ENCODE measurements at regions not wholly inside any gene's neighbourhood (a gene's known extent, or its start where the extent isn't known, plus 50 kb on each side); places are given as distances from the start of the nearest gene placed in this dataset.

DNA sequence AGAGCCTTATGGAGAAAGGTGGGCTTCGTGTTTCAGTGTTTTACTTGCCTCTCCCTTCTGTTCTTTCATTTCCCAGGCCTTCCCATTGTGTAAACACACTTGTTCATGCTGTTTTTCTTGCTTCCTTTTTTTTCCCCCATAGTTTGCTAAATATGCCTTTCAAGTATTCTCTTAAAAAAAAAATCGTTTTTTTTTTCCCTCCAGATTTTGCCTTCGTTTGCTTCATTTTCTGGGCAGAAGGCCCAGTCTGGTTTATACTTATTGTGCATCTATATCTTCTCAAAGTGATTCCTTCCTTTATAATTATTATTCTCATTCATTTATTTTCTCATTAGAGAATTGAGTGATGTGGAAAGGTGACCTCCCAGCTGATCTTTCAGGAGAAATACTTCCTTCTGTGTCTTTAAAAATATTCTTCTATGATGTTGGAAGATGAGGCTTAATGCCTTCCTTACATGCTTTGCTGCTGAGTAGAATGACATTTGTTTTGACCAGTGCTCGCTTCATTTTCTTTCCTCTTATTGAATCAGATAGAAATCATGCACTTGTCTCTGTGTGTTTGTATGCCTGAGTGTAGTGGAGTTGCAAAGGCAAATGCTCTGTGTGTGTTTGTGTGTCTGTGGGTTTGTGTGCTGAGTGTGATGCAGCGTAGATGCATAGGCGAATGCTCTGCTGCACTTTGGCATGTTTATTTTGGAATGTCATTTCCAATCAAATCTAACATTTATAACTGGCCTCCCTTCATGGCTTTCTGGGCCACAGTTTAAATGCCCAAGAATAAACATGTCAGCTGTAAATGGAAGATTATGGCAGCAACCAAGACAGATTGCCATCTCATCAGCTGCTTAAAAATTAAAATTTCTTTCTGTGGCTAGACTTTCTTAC, 591.4 kb downstream of the FGF9 start:
- DNase-seq: no peak

DNA sequence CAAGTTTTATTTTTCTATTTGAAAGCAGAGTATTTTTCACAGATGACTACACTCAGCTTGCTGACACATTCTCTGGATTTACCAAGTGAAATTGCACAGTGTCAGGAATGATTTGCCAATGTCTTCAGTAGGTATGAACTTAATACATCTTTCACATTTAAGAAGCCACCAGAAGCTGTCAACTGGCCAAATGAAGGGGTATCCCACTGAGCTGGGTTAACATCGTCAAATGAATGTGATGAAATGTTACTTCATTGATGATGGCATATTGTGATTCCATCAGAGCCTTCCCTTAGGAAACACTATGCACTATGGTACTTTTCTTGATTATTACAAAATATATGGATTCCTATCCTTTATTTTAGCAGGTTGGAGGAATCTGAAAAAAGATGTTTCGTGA, 592.3 kb downstream of the FGF9 start:
- DNase-seq: no peak

DNA sequence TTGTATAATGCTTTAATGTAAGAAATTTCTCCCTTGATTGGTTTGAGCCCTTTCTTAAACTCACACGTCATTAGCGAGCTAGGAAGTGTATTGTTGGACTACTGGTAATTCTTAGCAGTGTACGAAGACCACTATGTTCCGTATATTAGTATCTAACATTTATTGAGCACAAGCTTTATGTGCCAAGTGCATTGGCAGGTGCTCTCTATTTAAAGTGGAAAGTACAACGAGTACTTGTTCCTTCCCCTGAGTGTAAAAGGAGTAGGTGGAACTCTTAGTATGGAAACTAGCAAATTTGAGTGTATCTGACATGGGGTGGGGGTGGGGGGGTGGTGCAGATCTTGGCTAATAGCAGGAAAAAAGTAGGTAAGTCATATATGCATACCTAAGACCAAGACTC, 594.7 kb downstream of the FGF9 start:
- DNase-seq: no peak

DNA sequence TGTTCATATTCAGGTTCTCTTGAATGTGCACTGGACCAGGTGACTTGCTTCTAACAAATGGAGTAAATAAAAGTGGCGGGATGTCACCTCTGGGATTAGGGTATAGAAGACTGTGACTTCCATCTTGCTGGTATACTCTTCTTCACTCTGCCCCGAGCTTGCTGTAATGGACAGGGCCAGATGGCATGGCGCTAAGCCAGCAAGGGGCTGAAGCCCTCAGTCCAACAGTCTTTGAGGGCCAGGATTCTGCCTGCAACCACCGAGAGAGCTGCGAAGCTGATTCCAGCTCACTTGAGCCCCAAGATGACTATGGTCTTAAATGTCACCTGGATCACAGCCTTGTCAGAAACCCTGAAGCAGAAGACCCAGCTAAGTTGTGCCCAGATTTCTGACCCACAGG, 600.0 kb downstream of the FGF9 start:
- no peak for DNase-seq

DNA sequence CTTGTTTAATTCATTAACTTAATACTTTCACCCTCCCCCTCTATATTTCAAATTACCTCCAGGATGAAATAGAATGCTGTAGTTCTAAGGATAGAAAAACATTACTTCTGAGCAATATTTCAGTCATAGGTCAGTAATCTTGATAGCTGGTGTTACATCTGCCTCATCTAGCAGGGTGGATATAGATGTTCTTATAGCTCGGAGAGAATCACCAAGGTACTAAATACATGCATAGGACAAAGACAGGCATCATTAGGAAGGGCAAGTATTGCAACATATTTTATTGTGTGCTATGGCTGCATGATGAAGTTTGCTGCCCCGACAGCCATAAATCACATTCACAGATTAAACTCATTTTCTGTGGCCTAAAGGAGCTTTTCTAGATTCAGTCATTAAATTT, 601.0 kb downstream of the FGF9 start:
- DNase-seq: no peak

DNA sequence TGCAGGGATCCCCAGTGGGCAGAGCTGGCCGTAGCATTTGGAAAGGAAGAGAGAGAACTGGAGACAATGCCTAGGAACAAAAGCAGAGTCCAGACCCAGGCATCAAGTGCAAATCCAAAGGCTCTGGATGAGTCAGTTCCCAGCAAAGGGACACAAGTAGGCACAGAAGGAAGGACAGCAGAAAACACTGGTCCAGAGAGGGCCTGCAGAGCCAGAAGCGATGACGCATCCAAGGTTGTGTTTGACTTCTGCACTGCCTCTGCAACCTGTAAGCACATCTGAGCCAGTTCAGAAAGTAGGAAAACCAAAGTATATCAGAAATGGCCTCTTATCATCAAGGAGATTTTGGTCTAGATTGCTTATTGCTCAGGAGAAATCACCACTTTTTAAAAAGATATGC, 604.5 kb downstream of the FGF9 start:
- DNase-seq: no peak

DNA sequence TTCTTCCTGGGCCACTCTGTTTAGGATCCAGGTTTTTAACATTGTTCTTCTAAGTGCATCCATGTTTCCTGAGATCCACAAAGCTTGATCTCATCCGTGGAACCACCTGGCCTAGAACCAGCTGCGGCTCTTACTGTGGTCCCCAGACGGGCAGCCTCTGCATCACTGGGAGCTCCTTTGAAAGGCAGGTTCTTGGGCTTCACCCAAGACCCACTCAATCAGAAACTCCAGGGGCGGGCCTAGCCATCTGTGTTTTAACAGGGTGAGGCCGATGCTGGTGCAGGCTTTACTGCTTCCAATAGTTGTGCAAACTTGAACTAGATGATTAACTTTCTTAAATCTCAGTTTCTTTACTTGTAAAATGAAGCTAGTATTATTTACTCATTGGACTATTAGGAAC, 605.7 kb downstream of the FGF9 start:
- no peak for DNase-seq

DNA sequence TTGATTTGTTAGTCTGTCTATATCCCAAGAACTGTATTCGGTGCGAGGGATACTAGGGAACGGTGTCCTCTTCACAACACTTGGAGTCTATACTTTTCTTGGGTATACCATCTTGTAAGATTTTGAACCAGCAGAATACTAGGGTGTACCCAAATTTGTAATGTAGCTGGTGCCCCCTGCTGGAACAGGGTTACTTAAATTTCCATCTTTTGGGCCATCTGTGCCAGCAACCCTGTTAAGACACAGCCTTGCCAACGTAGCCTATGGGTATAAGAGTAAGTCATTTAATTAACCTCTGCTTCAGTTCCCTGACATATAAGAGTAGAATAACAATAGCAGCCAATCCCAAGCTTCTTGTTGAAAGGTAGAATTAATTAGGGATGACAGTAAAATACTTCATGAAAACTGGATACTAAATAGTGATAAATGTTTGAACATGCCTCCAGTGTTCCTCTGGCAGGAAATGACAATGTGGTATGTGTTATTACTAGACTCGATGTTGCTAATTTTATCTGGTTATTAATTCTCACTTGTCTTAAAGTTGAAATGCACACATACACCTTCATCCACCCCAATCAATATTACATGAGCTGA, 607.6 kb downstream of the FGF9 start:
- DNase-seq: peak; percentile 76

DNA sequence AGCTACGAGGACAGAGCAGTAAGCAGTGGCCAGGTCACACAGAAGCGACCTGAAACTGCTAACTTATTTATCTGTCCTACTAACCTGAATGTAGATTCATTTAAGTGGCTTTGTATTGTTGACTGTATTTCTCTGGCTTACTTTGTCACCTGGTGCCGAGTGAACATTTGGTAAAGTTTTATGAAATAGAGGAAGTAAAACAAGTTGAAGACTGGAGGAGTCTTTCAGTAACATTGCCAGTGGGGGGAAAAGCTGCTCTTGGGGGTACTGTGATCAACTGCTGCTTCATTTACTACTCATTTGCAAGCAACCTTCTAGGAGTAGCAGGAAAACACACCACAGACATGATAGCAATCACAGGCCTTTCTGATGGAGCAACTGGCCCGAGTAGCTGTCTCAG, 615.0 kb downstream of the FGF9 start:
- DNase-seq: no peak

DNA sequence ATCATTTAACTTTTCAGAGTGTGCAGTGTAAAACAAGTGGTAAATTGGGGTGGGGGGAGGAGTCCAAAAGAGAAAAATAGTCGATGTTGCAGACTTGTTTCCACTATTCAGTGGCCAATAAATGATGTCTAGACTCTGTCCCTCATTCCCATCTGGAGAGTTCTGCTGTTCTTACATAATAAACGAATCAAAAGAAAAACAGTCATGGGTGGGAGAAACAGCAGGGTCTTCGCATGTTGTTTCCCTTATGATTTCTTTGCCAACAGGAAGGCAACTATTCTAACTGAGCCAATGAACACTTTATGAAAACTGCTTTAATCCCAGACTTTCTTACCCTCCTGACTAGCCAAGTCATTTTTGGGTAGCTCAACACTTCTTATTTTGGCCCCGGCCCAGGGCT, 615.5 kb downstream of the FGF9 start:
- DNase-seq: no peak

DNA sequence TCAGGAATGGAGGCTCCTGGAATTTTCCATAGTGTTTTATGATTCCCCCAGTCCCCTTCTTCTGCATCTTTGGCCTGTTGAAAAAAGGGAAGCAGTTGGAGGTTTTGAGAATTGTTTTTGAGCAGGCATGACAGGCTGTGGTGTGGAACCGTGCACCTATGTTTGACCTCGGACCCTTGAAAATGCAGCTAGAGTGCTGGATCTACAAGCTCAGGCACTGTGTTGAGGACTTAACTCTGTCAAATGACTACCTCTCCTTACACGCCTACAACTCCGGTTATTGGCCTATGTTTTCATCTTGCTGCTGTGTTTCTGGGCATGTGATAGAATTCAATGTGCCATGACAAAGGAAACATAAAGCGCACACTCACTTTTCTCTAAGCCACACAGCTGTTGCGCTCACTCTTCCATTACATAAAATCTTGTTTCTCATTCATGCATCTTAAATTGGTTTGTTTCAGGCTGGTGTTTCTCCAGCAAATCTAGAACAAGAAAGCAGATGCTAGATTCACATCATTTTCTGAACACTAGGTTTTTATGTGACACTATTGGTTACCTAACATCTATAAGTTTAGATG, 616.6 kb downstream of the FGF9 start:
- DNase-seq: no peak

DNA sequence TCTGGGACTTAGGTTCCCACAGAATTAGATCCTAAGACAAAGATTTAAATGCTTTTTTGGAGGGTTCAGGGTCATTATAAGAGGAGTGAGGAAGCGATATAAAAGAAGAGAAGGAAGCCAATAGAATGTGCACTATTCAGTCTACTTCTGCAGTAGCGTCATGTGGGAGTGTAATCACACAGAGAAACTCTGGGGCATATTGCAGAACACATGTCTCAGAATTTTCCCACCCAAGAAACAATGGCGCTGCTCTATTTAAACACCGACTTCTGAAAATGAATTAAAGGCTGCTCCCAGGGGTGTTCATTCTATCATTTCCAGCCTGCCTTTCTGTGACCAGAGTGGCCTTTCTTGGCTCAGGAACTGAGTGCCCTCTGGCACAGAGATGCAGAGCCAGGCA, 617.6 kb downstream of the FGF9 start:
- DNase-seq: no peak

DNA sequence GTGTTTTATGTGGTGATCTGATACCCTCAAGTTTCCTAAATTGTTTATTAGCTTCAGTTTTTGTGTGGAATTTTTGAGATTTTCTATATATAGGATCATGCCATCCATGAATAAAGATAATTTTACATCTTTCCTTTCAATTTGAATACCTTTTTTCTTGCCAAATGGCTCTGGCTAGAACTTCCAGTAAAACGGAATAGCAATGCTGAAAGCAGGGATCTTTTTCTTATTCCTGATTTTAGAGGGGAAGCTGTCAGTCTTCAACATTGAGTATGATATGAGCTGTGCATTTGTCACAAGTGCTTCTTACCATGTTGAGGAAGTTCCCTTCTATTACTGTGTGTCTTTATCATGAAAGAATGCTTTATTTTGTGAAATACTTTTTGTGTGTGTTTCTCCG, 618.8 kb downstream of the FGF9 start:
- DNase-seq: no peak

DNA sequence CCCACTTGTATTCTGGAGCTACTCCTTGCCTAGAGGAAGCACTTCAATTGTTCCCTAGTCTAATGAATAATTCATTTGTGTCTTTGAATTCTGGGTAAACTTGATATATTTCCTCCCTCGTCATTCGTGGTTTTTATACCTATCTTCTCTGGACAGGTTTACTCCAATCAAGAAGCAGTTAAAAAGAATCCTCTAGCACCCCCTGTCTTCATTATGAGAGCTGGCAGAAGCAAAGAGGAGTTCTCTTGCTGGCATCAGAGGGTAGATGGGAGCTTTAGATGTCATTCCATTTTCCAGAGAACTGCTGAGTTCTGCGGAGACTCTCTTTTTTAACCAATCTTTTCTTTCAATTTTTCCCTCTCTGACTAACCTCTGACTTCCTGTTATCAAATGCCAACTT, 627.7 kb downstream of the FGF9 start:
- DNase-seq: no peak

DNA sequence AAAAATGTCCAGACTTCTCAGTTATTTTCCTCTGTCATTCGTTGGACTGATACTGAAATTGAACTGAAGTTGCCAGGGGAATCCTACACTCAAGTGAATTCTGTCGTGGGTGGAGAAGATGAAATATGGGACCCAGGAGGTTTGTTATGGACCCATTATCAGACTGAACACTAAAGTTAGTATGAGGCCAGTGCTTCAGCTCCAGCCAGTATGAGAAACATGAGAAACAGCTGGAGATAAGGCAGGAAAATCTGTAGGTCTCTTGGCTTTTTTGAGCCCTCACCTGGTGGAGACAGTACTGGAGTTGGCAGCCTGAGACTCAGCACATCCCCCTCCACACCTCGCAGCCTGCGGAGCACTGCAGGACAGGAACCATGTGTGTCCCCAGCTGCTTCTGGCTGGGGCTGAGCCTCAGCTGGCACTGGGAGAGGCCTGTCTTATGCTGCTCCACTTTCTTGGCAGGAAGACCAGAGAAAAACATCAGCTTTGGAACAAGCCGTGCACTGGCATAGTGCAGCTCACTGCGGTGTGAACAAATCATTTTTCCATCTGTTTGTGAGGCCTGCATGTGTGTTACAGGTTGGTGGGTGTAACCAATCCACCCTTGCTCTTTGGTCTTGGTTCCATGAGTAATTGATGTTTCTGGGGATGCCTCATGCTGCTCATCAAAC, 641.0 kb downstream of the FGF9 start:
- DNase-seq: no peak

DNA sequence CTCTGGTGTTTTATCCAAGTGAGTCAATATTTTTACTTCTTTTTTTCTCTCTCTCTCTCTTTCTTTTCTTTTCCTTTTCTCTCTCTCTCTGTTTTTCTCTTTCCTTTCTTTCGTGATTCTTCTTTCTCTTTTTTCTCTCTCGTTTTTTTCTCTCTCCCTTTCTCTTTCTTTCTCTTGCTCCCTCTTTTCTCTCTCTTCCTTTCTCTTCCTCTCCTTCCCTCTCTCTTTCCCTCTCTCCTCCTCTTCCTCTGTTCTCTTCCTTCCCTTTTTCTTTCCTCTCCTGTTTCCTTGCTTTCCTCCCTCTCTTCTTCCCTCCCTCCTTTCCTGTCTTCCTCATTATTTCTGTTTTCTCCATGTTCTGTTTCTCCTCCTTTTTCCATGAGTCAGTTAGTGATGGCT, 641.5 kb downstream of the FGF9 start:
- no peak for DNase-seq

DNA sequence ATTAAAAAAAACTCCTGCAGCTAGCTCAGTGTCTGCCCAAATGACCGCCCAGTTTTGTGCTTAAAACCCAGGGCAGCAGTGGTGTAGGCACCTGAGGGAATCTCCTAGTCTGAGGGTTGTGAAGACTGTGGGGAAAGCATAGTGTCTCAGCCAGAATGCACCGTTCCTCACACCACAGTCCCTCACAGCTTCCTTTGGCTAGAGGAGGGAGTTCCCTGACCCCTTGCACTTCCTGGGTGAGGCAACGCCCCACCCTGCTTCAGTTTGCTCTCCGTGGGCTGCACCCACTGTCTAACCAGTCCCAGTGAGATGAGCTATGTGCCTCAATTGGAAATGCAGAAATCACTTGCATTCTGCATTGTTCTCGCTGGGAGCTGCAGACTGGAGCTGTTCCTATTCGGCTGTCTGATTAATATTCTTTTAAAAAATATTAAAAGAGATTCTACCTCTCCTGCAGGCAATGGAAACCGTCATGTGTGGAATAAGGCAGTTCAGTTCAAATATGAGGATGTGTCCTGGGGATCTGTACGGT, 645.7 kb downstream of the FGF9 start:
- DNase-seq: no peak

DNA sequence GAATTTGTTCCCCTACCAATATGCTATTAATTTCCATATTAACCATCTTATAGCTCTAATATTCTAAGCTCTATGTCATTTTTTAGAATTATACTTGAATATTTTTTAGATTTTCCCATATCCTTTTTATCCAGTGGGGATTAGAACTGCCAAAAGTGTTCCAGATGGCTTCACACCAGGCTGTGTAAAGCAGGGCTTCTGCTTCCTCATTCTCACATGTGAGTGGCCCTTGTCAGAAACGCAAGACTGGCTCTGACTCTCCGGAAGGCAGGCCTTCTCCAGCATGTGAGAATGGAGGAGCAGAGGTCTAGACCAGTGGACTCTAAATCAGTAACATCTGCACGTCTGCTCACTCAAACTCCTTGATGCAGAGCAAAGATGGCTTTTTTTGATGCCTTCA, 650.1 kb downstream of the FGF9 start:
- DNase-seq: no peak

DNA sequence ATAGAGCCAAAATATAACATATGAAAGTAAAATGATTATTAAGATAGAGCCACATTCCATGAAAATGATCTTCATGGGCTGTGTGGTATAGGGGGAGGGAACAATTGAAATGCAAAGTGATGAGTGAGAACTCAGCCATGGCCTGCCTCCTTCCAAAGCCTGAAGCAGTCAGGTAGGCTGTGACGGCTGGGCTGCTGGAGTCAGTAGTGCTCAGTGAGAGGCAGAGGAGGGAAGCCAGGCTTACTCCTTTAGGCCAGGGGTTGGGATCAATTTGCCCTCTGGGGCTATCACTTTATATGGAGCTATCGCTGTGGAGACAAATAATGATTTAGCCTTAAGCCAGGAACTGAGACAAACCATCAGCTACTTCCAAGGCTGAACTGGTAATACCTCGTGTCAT, 654.9 kb downstream of the FGF9 start:
- DNase-seq: no peak

DNA sequence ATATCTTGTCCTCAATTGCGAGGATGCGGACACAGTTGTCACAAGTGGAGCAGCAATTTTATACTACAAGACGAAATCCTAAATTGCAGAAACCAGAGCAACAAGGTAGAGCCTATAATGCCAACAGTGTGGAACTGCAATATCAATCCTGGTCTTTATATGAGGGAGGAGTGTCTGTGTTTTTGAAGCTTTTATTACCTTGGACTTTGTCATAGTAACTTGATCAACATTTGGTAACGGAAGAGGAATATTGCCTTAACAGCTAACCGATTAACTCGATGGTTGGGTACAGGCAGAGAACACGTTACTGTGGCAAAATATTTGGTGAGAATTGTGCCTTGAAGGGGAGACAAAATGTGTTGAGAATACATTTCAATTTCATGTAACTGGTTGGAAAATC, 661.5 kb downstream of the FGF9 start:
- DNase-seq: no peak

DNA sequence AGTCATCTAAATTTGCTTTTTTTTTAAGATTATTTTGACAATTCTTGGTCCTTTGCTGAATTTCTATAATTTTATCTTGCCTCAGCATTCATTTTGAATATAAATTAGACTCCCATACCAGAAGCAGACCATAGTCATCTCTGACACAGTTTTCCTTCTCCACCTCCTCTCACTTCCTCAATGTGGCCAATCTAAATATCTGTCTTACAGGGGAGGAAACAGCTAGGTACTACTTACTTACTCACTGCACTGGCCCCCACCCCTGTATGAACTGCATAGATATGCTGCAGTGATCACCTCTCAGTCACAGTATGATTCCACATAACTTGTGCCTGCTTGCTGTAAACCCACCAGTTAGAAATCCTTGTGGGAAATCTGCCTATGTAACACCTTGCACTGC, 665.6 kb downstream of the FGF9 start:
- no peak for DNase-seq

DNA sequence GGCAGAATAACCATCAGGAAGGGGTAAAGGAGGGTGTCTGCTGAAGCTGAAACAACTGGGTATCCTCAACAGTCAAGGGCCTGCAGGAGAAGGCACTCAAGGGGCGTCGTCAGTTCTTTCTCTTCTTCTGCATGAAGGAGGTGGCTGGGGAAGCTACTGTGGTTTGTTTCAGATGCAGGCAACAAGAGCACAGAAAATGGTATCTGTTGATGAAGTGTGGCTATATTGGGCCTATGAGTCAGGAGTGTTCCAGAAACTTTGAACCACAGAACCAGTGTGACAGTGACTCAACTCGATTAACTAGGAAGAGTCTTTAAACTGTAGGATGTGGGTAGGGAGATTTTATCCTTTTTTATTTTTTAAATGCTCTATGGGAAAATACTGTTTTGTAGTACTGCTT, 686.3 kb downstream of the FGF9 start:
- no peak for DNase-seq

DNA sequence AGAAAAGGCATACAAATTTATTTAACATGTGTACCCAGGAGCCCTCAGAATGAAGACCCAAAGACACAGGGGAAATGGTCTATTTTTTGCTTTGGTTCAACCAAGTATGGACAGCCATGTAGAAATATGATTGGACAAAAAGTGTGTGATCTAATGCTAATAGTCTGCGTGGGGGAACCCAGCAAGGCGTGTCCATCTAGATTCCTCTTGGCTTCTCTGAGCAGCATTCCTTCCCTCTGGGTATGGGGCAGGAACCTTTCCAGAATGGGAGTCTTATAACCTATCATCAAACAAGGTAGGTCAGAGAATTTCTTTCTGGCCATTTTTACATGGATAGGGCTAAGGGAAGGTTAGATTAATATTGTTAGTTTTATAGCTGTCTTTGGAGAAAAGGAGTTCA, 698.2 kb downstream of the FGF9 start:
- no peak for DNase-seq

DNA sequence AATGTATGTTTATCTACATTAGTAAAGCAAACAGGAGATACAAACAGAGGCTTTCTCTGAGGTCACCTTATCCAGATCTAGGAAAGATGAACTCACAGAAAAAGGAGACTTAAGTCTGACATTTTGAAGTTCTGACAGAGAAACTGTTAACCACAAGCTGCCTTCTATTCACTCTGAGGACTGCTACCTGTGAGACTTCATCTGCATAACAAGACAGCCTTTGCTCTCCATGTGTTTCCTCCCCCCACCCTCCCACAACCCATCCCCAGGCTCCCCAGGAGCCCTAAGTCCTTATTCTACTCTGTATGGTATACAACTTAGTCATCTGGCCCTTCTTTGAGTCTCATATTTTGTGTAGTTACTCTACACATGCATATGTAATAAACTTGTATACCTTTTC, 699.0 kb downstream of the FGF9 start:
- no peak for DNase-seq
